ENCODE measurements at regions not wholly inside any gene's neighbourhood (a gene's known extent, or its start where the extent isn't known, plus 50 kb on each side); places are given as distances from the start of the nearest gene placed in this dataset.

DNA sequence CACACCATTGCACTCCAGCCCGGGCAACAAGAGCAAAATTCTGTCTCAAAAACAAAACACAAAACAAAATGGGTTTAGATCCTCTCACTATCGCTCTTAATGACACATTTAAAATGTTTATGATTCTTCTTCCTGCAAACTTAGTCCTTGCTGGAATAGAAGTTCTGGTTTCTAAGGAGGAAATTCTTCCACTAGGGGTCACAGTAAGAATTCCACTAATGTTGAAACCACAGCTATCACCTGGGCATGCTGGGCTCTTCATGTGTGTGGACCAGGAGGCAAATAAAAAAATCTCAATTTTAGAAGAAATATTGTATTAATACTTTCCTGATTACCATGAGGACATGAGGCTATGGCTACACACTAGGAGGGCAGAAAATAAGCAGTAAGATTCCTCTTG is 915.8 kb downstream of the TYW1 start:
- TF ChIP-seq POLR2A (IDR thresholded peaks at IDR 0.05) (no peak), POLR2AphosphoS5 (IDR thresholded peaks at IDR 0.05) (no peak), EP300 (IDR thresholded peaks at IDR 0.05) (no peak)
- TF ChIP-seq, protein P1, sequence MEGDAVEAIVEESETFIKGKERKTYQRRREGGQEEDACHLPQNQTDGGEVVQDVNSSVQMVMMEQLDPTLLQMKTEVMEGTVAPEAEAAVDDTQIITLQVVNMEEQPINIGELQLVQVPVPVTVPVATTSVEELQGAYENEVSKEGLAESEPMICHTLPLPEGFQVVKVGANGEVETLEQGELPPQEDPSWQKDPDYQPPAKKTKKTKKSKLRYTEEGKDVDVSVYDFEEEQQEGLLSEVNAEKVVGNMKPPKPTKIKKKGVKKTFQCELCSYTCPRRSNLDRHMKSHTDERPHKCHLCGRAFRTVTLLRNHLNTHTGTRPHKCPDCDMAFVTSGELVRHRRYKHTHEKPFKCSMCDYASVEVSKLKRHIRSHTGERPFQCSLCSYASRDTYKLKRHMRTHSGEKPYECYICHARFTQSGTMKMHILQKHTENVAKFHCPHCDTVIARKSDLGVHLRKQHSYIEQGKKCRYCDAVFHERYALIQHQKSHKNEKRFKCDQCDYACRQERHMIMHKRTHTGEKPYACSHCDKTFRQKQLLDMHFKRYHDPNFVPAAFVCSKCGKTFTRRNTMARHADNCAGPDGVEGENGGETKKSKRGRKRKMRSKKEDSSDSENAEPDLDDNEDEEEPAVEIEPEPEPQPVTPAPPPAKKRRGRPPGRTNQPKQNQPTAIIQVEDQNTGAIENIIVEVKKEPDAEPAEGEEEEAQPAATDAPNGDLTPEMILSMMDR (IDR thresholded peaks at IDR 0.05): no peak
